HG02938 (cell line): ENCODE measurements at regions not wholly inside any gene's neighbourhood (a gene's known extent, or its start where the extent isn't known, plus 50 kb on each side); places are given as distances from the start of the nearest gene placed in this dataset.

Source experiments
- ATAC-seq: cut with Tn5 transposase; IDR thresholded peaks from one replicate; pipeline ENCODE4 v1.9.1; 2021; ENCODE audit warnings: mild to moderate bottlenecking, moderate library complexity; ENCODE audit not compliant: unreplicated experiment

- ATAC-seq, result peak; percentile 59
Measured at GRCh38 chr6:139939189-139939979, 564.9 kb upstream of the CITED2 start.

- ATAC-seq, result no peak
Measured at GRCh38 chr6:139932671-139933070, 558.2 kb upstream of the CITED2 start.

GRCh38 chr6:139931747-139932146 lies 557.3 kb upstream of the CITED2 start:
- no peak for ATAC-seq

DNA sequence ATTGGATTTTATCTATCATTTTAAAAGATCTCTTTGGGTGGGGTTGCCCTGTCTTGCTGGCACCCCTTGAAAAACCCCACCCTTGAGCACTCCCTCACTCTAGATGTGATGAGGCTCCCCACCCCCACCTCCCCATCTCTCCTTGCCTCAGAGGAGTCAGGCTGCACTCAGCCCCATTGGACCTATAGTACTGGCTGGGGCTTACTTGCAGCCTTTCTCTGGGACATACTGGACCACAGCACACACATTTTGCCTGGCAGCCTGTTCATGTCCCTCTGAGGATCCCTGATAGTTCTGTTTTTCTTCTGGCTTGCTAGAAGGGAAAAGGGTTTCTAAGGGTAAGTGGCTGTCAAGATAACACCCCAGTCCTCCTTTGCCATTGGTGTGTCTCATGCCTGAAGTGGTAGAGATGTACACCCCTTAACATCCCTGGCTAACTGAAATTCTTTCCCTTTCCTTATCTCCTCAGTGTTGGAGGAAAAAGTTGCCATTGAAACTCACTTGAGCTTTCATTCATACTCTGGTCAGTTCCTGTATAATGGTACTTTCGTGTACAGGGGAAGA lies 553.4 kb upstream of the CITED2 start:
- no peak for ATAC-seq

DNA sequence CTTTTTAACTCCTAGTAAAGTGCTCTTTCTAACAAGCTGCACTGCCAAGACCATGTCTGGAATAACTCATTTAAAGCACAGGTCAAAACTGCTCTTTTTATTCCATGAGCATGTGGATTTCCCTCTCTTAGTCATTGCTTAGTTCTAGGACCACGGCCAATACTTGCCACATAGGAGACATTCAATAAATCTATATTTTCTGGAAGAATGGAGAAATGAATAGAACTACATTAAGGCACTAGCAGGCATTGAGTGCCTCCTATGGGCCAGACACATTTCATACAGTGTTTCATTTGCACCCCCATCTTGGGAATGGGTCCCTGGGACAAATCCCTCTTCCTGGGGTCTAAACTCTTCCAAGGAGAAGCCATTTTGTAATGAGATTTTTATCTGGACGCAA lies 552.8 kb upstream of the CITED2 start:
- ATAC-seq, result no peak

- no peak for ATAC-seq
Measured at GRCh38 chr6:139926711-139927110, 552.3 kb upstream of the CITED2 start.

GRCh38 chr6:139925894-139926641 lies 551.6 kb upstream of the CITED2 start:
- ATAC-seq, result no peak

DNA sequence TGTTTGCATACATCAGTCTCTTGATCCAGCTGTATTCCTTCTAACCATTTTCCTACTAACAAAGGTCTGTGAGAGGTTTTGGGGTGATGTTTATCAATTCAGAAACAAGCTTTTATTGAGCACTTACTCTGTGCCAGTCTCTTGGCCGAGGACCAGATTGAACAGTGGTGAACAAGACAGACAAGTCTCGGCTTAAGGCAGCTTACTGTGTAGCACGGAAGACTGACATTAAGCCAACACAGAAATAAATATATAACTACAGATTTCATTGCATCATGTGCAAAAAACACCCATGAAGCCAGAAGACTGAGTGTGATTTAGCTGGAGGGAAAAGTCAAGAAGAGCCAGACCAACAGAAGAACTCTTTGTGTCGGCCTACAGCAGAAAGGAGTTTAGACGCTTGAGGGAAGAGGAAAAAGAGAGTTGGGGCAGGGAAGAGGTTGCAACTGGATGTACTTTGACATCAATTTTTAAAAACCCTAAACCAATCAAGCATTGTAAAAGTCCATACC lies 549.6 kb upstream of the CITED2 start:
- ATAC-seq, result no peak

DNA sequence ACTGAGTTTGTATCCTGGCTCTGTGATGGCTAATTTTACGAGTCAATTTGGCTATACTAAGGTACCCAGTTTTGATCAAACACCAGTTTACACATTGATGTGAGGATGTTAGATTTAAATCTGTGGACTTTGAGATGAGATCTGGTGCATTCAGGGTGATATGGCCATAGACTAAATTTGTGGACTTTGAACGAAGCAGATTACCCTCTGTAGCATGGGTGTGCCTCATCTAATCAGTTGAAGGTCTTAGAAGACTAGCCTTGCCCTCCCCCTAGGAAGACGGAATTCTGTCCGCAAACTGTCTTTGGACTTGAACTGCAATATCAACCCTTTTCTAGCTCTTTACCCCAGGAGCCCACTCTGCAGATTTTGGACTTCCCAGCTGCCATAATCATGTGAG lies 547.8 kb upstream of the CITED2 start:
- no peak for ATAC-seq

GRCh38 chr6:139920776-139921100 lies 546.3 kb upstream of the CITED2 start:
- ATAC-seq, result no peak

- no peak for ATAC-seq
Measured at GRCh38 chr6:139920027-139920775, 545.8 kb upstream of the CITED2 start.

GRCh38 chr6:139919107-139920026 lies 544.9 kb upstream of the CITED2 start:
- ATAC-seq, result no peak

GRCh38 chr6:139917951-139918630 lies 543.6 kb upstream of the CITED2 start:
- ATAC-seq, result no peak

DNA sequence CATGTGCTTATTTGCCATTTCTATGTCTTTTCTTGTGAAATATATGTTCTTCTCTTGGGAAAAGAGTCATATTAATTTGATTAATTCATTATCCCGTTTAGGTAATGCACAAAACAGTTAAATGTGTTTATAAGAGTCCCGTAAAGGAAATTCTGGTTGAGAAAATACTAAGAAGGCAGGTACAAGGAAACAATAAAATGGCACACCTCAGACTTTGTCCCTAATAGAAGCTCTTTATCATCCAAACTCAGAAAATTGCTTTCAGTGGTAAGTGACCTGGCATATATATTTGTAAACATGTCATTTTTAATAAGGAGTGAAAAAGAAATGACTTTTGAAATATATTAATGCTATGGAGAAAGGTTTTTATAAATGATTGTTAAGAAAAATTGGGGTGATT lies 540.5 kb upstream of the CITED2 start:
- no peak for ATAC-seq

DNA sequence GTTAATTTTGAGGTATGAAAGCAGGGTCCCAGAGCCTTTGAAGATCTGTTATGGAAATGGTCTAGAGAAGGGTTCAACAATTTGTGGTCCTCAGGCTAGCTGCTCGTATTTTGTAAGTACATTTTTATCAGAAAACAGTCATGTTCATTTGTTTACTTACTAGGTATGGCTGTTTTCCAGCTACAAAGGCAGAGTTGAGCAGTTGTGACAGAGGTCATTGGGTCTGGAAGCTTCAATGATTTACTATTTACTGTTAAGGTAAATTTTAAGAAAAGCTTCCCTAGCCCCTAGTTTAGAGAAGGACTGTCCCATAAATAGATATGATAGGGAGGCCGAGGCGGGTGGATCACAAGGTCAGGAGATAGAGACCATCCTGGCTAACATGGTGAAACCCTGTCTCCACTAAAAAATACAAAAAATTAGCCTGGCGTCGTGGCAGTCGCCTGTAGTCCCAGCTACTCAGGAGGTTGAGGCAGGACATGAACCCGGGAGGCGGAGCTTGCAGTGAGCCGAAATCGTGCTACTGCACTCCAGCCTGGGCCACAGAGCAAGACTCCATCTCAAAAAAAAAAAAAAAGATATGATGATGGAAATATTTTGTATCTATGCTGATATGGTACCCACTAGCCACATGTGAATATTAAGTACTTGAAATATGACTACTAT lies 538.4 kb upstream of the CITED2 start:
- no peak for ATAC-seq

GRCh38 chr6:139909992-139910391 lies 535.5 kb upstream of the CITED2 start:
- ATAC-seq, result no peak

DNA sequence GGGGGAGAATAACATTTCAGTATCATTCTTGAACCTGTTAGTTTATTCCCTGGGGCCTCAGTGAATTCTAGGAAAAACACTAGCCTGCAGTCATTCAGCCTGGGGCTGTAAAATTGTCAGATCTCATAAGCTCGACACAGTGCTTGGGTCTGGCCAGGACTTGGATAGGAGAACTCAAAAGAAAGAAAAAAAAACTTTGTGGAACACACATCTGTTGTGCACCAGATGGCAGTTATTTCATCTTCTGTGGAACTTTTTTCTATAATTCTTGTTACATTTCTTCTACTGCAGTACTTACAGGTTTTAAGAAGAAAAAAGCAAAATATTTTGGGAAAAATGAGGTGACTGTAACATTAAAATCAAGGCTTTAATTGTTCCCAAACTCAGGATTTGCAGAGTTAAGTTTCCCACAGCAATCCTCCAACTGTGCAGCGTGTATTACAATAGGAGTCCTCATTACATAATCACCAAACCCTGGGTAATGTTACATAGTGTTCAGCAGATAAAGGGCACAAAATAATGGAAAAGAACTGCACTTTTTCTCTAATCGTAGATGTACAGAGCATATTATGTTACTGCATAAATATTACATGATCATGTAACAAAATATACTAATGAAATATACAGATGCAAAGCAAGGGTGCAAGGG lies 531.1 kb upstream of the CITED2 start:
- no peak for ATAC-seq

DNA sequence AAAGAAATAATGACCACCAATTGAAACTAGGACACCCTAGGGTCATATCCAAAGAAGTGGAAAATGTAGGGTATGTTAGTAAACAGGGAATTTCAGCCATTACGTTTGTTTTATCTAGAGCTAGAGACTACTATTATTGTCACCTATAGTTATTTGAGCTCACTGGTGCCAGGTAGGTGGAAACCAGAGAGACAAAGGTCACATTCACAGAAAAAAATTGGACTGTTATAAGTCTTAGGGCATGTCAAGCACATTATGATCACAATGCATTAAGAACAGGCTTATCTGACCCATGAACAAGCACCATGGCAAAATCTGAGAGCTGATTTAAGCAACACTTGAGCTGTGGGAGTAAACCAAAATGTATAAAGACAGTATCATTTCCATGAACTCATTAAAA lies 530.1 kb upstream of the CITED2 start:
- no peak for ATAC-seq

GRCh38 chr6:139904158-139904533 lies 529.7 kb upstream of the CITED2 start:
- no peak for ATAC-seq
